ENCODE measurements at regions not wholly inside any gene's neighbourhood (a gene's known extent, or its start where the extent isn't known, plus 50 kb on each side); places are given as distances from the start of the nearest gene placed in this dataset.

DNA sequence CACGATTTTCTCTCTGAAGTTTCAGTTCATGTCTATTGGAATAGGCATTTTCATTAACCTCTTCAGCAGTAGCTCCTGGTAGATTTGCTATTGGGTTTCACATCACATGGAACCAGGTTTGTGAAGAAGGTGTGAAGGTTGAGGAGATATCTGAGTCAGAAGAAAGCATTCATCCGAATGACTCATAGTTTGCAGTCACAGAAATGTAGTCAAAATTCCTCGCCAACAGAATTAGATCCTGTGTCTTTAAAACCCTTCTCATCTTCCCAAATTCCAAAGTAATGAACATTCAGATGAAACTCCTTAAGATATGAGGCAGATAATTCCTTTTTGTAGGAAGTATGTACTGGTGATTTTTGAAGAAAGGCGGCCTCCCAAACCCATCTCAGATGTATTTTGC, 125.0 kb upstream of the LARGE1 start:
- H3K4me3 ChIP-seq: no peak overlapping the region
- DNase-seq (ENCODE audit: low spot score): no peak
- TF ChIP-seq CTCF (IDR thresholded peaks at IDR 0.05): no peak
- H3K27ac ChIP-seq: no peak overlapping the region

- DNase-seq (ENCODE audit: low spot score): no peak
- no peak overlapping the region for H3K27ac ChIP-seq
- no peak for TF ChIP-seq CTCF (IDR thresholded peaks at IDR 0.05)
- no peak overlapping the region for H3K4me3 ChIP-seq
These were observed 135.4 kb upstream of the LARGE1 start for GRCh38 chr22:34055525-34056200.

DNA sequence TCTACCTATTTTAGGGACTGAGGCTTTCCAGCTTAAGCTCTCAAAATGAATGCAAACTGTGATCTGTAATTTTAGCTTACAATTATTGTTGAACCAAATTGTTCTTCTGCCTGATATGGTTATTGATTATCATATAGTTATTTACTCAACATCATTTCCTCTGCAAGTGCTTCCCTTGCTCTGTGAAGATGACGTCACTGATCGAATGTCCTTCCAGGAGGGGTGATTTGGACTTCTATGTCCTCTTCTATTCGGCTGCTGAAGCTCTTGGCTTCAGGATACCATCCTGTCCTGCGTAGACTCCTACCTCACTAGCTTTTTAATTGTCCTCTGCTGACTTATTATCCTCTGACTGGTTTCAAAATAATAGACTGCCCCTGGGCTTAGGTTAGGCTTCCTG, 137.4 kb upstream of the LARGE1 start:
- Histone ChIP-seq H3K27ac (no peak overlapping the region), H3K4me3 (no peak overlapping the region)
- TF ChIP-seq CTCF (IDR thresholded peaks at IDR 0.05): no peak
- DNase-seq (ENCODE audit: low spot score): no peak

DNA sequence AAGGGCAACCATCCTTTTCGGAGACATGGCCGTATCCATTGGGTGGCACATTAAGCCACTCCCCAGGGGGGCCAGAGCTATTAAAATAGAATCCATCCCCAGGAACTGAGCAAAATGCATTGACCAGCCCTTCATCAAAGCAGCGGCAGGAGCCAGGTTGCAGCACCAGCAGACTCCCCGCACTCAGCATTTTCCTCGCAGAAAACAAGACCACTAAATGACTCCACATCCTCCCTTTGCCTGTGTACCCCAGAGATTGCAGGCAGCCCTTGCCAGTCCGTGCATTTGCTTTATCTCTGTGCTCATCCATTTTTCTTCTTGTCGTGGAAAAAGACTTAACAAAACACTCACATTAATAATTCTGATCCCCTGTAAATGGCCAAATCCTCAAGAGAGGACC, 144.4 kb upstream of the LARGE1 start:
- DNase-seq (ENCODE audit: low spot score): no peak
- no peak for TF ChIP-seq CTCF (IDR thresholded peaks at IDR 0.05)

GRCh38 chr22:34067031-34067430, 146.8 kb upstream of the LARGE1 start:
- Histone ChIP-seq H3K4me3 (no peak overlapping the region), H3K27ac (no peak overlapping the region)
- DNase-seq (ENCODE audit: low spot score): no peak
- TF ChIP-seq CTCF (IDR thresholded peaks at IDR 0.05): no peak

More for the DNA sequence above, 144.4 kb upstream of the LARGE1 start:
- no peak overlapping the region for H3K27ac ChIP-seq
- no peak overlapping the region for H3K4me3 ChIP-seq

- Histone ChIP-seq H3K27ac (no peak overlapping the region), H3K4me3 (no peak overlapping the region)
- no peak for DNase-seq (ENCODE audit: low spot score)
- no peak for TF ChIP-seq CTCF (IDR thresholded peaks at IDR 0.05)
These were observed 147.7 kb upstream of the LARGE1 start for GRCh38 chr22:34068001-34068400.

GRCh38 chr22:34070051-34070450, 149.8 kb upstream of the LARGE1 start:
- Histone ChIP-seq H3K27ac (no peak overlapping the region), H3K4me3 (no peak overlapping the region)
- TF ChIP-seq CTCF (IDR thresholded peaks at IDR 0.05): no peak
- DNase-seq (ENCODE audit: low spot score): no peak
